ENCODE measurements at regions not wholly inside any gene's neighbourhood (a gene's known extent, or its start where the extent isn't known, plus 50 kb on each side); places are given as distances from the start of the nearest gene placed in this dataset.

- intact Hi-C loops (cut with DNase I) = no loop called here
- Histone ChIP-seq H3K36me3 (ENCODE audit: insufficient read depth in 1 of 2, low read depth in 1 of 2) (no peaks in the 10 kb centered on the region), H3K4me3 (no peak overlapping the region), H3K27me3 (ENCODE audit: insufficient read depth in 3 of 3, low read length in 2 of 3) (no peaks in the 10 kb centered on the region), H3K4me1 (no peaks in the 10 kb centered on the region), H3K27ac (no peak overlapping the region), H3K9me3 (no peaks in the 10 kb centered on the region)
- ATAC-seq (no peak), DNase-seq (no peak)
- TF ChIP-seq CTCF (IDR thresholded peaks at IDR 0.05) = no peak
Observed at GRCh38 chr4:126180642-126181041, 865.9 kb downstream of the FAT4 start.

GRCh38 chr4:126182336-126182735, 867.6 kb downstream of the FAT4 start:
- Histone ChIP-seq H3K9me3 (no peaks in the 10 kb centered on the region), H3K4me1 (no peaks in the 10 kb centered on the region), H3K27me3 (ENCODE audit: insufficient read depth in 3 of 3, low read length in 2 of 3) (no peaks in the 10 kb centered on the region), H3K4me3 (no peak overlapping the region), H3K36me3 (ENCODE audit: insufficient read depth in 1 of 2, low read depth in 1 of 2) (no peaks in the 10 kb centered on the region), H3K27ac (no peak overlapping the region)
- 79 to 85% (median 82%) methylated on average over 1 of the region's 1 CpG for WGBS, 3 donors
- TF ChIP-seq CTCF (IDR thresholded peaks at IDR 0.05) = no peak
- intact Hi-C loops (cut with DNase I) = no loop called here
- ATAC-seq = no peak
- DNase-seq = no peak

- H3K4me3 ChIP-seq = no peak overlapping the region
Observed at GRCh38 chr4:126182786-126183185, 868.0 kb downstream of the FAT4 start.

GRCh38 chr4:126183206-126183605, 868.5 kb downstream of the FAT4 start:
- TF ChIP-seq CTCF (IDR thresholded peaks at IDR 0.05) = no peak
- 67 to 83% (median 82%) methylated on average over 2 of the region's 2 CpGs for WGBS, 3 donors
- no peak for ATAC-seq

More at GRCh38 chr4:126182786-126183185, 868.0 kb downstream of the FAT4 start:
- Histone ChIP-seq H3K27me3 (ENCODE audit: insufficient read depth in 3 of 3, low read length in 2 of 3) (no peaks in the 10 kb centered on the region), H3K4me1 (no peaks in the 10 kb centered on the region), H3K36me3 (ENCODE audit: insufficient read depth in 1 of 2, low read depth in 1 of 2) (no peaks in the 10 kb centered on the region), H3K9me3 (no peaks in the 10 kb centered on the region), H3K27ac (no peak overlapping the region)
- no peak for ATAC-seq
- intact Hi-C loops (cut with DNase I) = no loop called here
- WGBS, 3 donors = 77 to 90% (median 79%) methylated on average over 2 of the region's 2 CpGs
- no peak for TF ChIP-seq CTCF (IDR thresholded peaks at IDR 0.05)
- no peak for DNase-seq

GRCh38 chr4:126191536-126191935, 876.8 kb downstream of the FAT4 start:
- H3K9me3 ChIP-seq = no peaks in the 10 kb centered on the region
- DNase-seq (no peak), ATAC-seq (no peak)
- H3K4me3 ChIP-seq = no peak overlapping the region
- no peaks in the 10 kb centered on the region for H3K4me1 ChIP-seq
- H3K27ac ChIP-seq = no peak overlapping the region
- intact Hi-C loops (cut with DNase I) = no loop called here
- no peaks in the 10 kb centered on the region for H3K27me3 ChIP-seq (ENCODE audit: insufficient read depth in 3 of 3, low read length in 2 of 3)
- no peak for TF ChIP-seq CTCF (IDR thresholded peaks at IDR 0.05)
- 85 to 98% (median 94%) methylated on average over 2 of the region's 2 CpGs for WGBS, 3 donors
- no peaks in the 10 kb centered on the region for H3K36me3 ChIP-seq (ENCODE audit: insufficient read depth in 1 of 2, low read depth in 1 of 2)

More at GRCh38 chr4:126183206-126183605, 868.5 kb downstream of the FAT4 start:
- Histone ChIP-seq H3K27ac (no peak overlapping the region), H3K4me1 (no peaks in the 10 kb centered on the region), H3K36me3 (ENCODE audit: insufficient read depth in 1 of 2, low read depth in 1 of 2) (no peaks in the 10 kb centered on the region), H3K9me3 (no peaks in the 10 kb centered on the region), H3K4me3 (no peak overlapping the region), H3K27me3 (ENCODE audit: insufficient read depth in 3 of 3, low read length in 2 of 3) (no peaks in the 10 kb centered on the region)
- intact Hi-C loops (cut with DNase I) = no loop called here
- no peak for DNase-seq

All from psoas muscle (tissue), 7 donors.